HEK293T (cell line): ENCODE measurements at regions not wholly inside any gene's neighbourhood (a gene's known extent, or its start where the extent isn't known, plus 50 kb on each side); places are given as distances from the start of the nearest gene placed in this dataset.

Experiments
- CTCF ChIA-PET: fragments of 350-600 bp; formaldehyde crosslinking; extraction: SDS; loops from one replicate; lab custom pipeline; 2021; ENCODE audit warnings: antibody characterized with exemption, inconsistent platforms; lab: Yijun Ruan, JAX
- POLR2A ChIA-PET: fragments of 350-600 bp; formaldehyde crosslinking; extraction: SDS; loops from one replicate; lab custom pipeline; 2020; ENCODE audit warnings: antibody characterized with exemption, inconsistent platforms; lab: Yijun Ruan, JAX
- DNase-seq: peaks from one replicate; pipeline ENCODE4 v3.0.0; 2012; ENCODE audit warnings: mixed read lengths; ENCODE audit errors: extremely low spot score
- ARNT ChIP-seq: fragments of 450-650 bp; IDR thresholded peaks from 2 replicates; pipeline ENCODE4 v1.6.1; 2017; ENCODE audit warnings: mild to moderate bottlenecking
- BHLHE40 ChIP-seq: fragments of 450-650 bp; IDR thresholded peaks from 2 replicates; pipeline ENCODE4 v1.6.1; 2016; ENCODE audit warnings: mild to moderate bottlenecking, moderate library complexity, borderline replicate concordance
- CTBP1 ChIP-seq: fragments of 450-650 bp; IDR thresholded peaks from 2 replicates; pipeline ENCODE4 v1.6.1; 2016; ENCODE audit warnings: borderline replicate concordance
- ELF4 ChIP-seq: fragments of 450-650 bp; IDR thresholded peaks from 2 replicates; pipeline ENCODE4 v1.6.1; 2017; ENCODE audit warnings: antibody characterized with exemption
- FOXA1 ChIP-seq: fragments of 450-650 bp; IDR thresholded peaks from 2 replicates; pipeline ENCODE4 v1.6.1; 2016; ENCODE audit warnings: mild to moderate bottlenecking
- FOXK2 ChIP-seq: fragments of 450-650 bp; IDR thresholded peaks from 2 replicates; pipeline ENCODE4 v1.6.1; 2016; ENCODE audit warnings: mild to moderate bottlenecking
- FOXM1 ChIP-seq: fragments of 450-650 bp; IDR thresholded peaks from 2 replicates; pipeline ENCODE4 v1.6.1; 2017; ENCODE audit warnings: mild to moderate bottlenecking, borderline replicate concordance
- HDGF ChIP-seq: fragments of 450-650 bp; IDR thresholded peaks from 2 replicates; pipeline ENCODE4 v1.6.1; 2017; ENCODE audit warnings: antibody characterized with exemption, borderline replicate concordance
- L3MBTL2 ChIP-seq: fragments of 450-650 bp; conservative IDR thresholded peaks from 2 replicates; pipeline ENCODE4 v1.6.1; 2016; ENCODE audit warnings: mild to moderate bottlenecking
- LEF1 ChIP-seq: fragments of 450-650 bp; IDR thresholded peaks from 2 replicates; pipeline ENCODE4 v1.6.1; 2017; ENCODE audit warnings: mild to moderate bottlenecking, borderline replicate concordance
- NFRKB ChIP-seq: fragments of 450-650 bp; IDR thresholded peaks from 2 replicates; pipeline ENCODE4 v1.6.1; 2016; ENCODE audit warnings: mild to moderate bottlenecking, moderate library complexity
- SP1 ChIP-seq: fragments of 450-650 bp; IDR thresholded peaks from 2 replicates; pipeline ENCODE4 v1.6.1; 2017
- SUZ12 ChIP-seq: fragments of 450-650 bp; IDR thresholded peaks from 2 replicates; pipeline ENCODE4 v1.6.1; 2016; ENCODE audit warnings: mild to moderate bottlenecking
- TARDBP ChIP-seq: fragments of 450-650 bp; IDR thresholded peaks from 2 replicates; pipeline ENCODE4 v1.6.1; 2016
- ZNF384 ChIP-seq: fragments of 450-650 bp; IDR thresholded peaks from 2 replicates; pipeline ENCODE4 v1.6.1; 2016
- TF ChIP-seq, protein P1 (sequence below): fragments of 450-650 bp; IDR thresholded peaks from 2 replicates; pipeline ENCODE4 v1.6.1; 2016

GRCh38 chr7:138398857-138399256 is 61.2 kb upstream of the TRIM24 start:
- TF ChIP-seq HDGF, result no peak
- no peak for TF ChIP-seq FOXM1
- no peak for TF ChIP-seq SUZ12
- TF ChIP-seq SP1, result no peak
- TF ChIP-seq BHLHE40, result no peak
- no peak for TF ChIP-seq ZNF384
- no peak for TF ChIP-seq CTBP1
- no peak for TF ChIP-seq FOXA1
- TF ChIP-seq LEF1, result no peak
- TF ChIP-seq FOXK2, result no peak
- TF ChIP-seq L3MBTL2, result no peak
- no peak for TF ChIP-seq ELF4
- CTCF ChIA-PET, result interaction anchor here (0.7 kb wide), 1 partner anchor 1332 kb away, joined by 3 read pairs; no protein-coding TSS in a partner anchor
- no peak for DNase-seq
- POLR2A ChIA-PET, result no interaction called here

- POLR2A ChIA-PET, result no interaction called here
These were observed 59.6 kb upstream of the TRIM24 start for GRCh38 chr7:138400400-138400886.

DNA sequence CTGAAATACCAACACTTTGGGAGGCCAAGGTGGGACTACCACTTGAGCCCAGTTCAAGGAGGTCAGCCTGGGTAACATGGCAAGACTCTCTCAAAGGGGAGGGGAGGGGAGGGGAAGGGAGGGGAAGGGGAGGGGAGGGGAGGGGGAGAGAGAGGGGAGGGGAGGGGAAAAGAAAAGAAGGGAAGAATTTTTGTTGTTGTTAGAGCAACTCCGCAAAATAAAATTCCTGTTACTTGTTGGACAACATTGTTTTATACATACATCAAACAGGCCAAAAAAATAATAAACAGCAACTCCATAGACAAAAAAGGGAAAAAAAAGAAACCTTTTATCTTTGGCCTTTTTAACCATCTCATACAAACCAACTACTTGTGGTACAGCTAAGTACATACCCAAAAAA is 57.3 kb upstream of the TRIM24 start:
- no peak for DNase-seq
- TF ChIP-seq ZNF384 (no peak), ELF4 (no peak), SP1 (no peak), FOXM1 (no peak), SUZ12 (no peak), BHLHE40 (no peak), LEF1 (no peak)
- TF ChIP-seq, protein P1, sequence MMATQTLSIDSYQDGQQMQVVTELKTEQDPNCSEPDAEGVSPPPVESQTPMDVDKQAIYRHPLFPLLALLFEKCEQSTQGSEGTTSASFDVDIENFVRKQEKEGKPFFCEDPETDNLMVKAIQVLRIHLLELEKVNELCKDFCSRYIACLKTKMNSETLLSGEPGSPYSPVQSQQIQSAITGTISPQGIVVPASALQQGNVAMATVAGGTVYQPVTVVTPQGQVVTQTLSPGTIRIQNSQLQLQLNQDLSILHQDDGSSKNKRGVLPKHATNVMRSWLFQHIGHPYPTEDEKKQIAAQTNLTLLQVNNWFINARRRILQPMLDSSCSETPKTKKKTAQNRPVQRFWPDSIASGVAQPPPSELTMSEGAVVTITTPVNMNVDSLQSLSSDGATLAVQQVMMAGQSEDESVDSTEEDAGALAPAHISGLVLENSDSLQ, result no peak
- ChIA-PET CTCF (no interaction called here), POLR2A (no interaction called here)

More at GRCh38 chr7:138400400-138400886, 59.6 kb upstream of the TRIM24 start:
- no peak for DNase-seq
- TF ChIP-seq TARDBP (no peak), ARNT (no peak), L3MBTL2 (no peak), NFRKB (no peak), FOXK2 (no peak), SUZ12 (no peak), BHLHE40 (no peak), CTBP1 (no peak)
- CTCF ChIA-PET, result no interaction called here

DNA sequence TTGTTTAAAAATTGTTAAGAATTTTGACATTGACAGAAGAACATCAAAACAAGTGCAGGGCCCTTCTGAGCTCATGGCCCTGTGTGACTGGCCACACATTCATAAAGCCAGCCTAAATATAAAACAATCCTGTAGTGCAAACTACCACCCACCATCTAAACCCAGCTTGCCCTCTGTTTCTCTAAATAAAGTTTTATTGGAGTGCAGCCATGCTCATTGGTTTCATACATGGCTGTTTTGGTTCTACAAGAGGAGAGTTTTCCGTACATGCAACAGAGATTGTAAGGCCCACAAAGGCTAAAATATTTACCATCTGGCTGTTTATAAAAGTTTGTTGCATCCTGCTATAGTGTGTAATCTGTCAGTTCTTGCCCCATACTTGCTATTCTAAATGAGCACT is 54.6 kb upstream of the TRIM24 start:
- CTCF ChIA-PET, result no interaction called here
- no peak for TF ChIP-seq LEF1
- no peak for TF ChIP-seq BHLHE40
- TF ChIP-seq ELF4, result no peak
- TF ChIP-seq HDGF, result no peak
- no peak for TF ChIP-seq SP1
- TF ChIP-seq, protein P1, result no peak
- no peak for TF ChIP-seq FOXK2
- TF ChIP-seq ARNT, result no peak
- TF ChIP-seq TARDBP, result no peak
- no peak for TF ChIP-seq SUZ12
- no peak for TF ChIP-seq FOXM1
- TF ChIP-seq NFRKB, result no peak
- no peak for TF ChIP-seq L3MBTL2
- TF ChIP-seq ZNF384, result no peak
- no peak for TF ChIP-seq FOXA1
- no peak for TF ChIP-seq CTBP1
- no peak for DNase-seq
- POLR2A ChIA-PET, result no interaction called here

GRCh38 chr7:138407792-138408191 is 52.3 kb upstream of the TRIM24 start:
- CTCF ChIA-PET, result no interaction called here
- TF ChIP-seq ELF4 (no peak), NFRKB (no peak), ARNT (no peak), BHLHE40 (no peak), HDGF (no peak), LEF1 (no peak), L3MBTL2 (no peak), CTBP1 (no peak), SP1 (no peak), ZNF384 (no peak), FOXK2 (no peak), FOXA1 (no peak), TARDBP (no peak), SUZ12 (no peak), FOXM1 (no peak)
- no peak for DNase-seq
- POLR2A ChIA-PET, result no interaction called here
